Uterus (tissue), 2 donors: ENCODE measurements at regions not wholly inside any gene's neighbourhood (a gene's known extent, or its start where the extent isn't known, plus 50 kb on each side); places are given as distances from the start of the nearest gene placed in this dataset.

Experiments used
- POLR2A ChIP-seq, 2 donors: fragments of 450-650 bp; IDR thresholded peaks; one replicate each; pipeline ENCODE4 v1.6.1; 2016; ENCODE audit warnings: antibody characterized with exemption in 2 of 2, mild to moderate bottlenecking in 1 of 2, moderate library complexity in 1 of 2
- TF ChIP-seq, protein P1 (sequence below), 4 experiments: fragments of 200-600 bp in 2 of 4; fragments of 450-650 bp in 2 of 4; sonication (generic) in 2 of 4; IDR thresholded peaks; one replicate each; pipeline ENCODE4 v1.5.1; 2016 to 2019; ENCODE audit warnings: antibody characterized with exemption in 4 of 4, mild to moderate bottlenecking in 2 of 4, moderate library complexity in 1 of 4

DNA sequence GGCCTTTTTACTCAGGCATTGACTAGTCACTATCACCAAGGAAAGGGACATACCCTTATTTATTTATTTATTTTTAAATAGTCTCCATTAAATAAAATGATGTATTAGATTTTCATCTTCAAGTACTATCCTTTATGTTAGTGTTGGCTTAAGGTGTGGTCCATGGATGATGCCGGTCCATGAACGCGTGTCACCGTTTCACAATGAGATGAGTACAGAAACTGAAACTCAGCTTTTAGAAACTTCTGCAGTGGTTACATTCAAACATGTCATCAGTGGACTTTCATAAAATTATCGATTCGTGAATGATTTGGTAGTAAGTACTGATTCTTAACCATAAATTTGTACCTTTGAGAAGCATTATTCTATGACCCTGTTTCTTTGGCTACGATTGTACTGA lies 166.6 kb downstream of the SATB1 start:
- TF ChIP-seq, protein P1, sequence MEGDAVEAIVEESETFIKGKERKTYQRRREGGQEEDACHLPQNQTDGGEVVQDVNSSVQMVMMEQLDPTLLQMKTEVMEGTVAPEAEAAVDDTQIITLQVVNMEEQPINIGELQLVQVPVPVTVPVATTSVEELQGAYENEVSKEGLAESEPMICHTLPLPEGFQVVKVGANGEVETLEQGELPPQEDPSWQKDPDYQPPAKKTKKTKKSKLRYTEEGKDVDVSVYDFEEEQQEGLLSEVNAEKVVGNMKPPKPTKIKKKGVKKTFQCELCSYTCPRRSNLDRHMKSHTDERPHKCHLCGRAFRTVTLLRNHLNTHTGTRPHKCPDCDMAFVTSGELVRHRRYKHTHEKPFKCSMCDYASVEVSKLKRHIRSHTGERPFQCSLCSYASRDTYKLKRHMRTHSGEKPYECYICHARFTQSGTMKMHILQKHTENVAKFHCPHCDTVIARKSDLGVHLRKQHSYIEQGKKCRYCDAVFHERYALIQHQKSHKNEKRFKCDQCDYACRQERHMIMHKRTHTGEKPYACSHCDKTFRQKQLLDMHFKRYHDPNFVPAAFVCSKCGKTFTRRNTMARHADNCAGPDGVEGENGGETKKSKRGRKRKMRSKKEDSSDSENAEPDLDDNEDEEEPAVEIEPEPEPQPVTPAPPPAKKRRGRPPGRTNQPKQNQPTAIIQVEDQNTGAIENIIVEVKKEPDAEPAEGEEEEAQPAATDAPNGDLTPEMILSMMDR (IDR thresholded peaks at IDR 0.05), result no peak
- no peak for TF ChIP-seq POLR2A (IDR thresholded peaks at IDR 0.05)
